Mucosa of rectum (tissue), 2 donors: ENCODE measurements at regions not wholly inside any gene's neighbourhood (a gene's known extent, or its start where the extent isn't known, plus 50 kb on each side); places are given as distances from the start of the nearest gene placed in this dataset.

Experiments
- H3K27ac ChIP-seq, 2 donors: one replicate each; pipeline ENCODE4 v1.7.0; 2013; ENCODE audit warnings: inconsistent platforms in 2 of 2, low read depth in 2 of 2, low read length in 2 of 2
- H3K27me3 ChIP-seq, 2 donors: one replicate each; pipeline ENCODE4 v1.7.0; 2013; ENCODE audit warnings: low read length in 2 of 2; ENCODE audit not compliant: control insufficient read depth in 2 of 2, insufficient read depth in 2 of 2
- H3K36me3 ChIP-seq, 2 donors: one replicate each; pipeline ENCODE4 v1.7.0; 2013; ENCODE audit warnings: low read length in 2 of 2; ENCODE audit not compliant: control insufficient read depth in 2 of 2, insufficient read depth in 2 of 2
- H3K4me1 ChIP-seq, 2 donors: one replicate each; pipeline ENCODE4 v1.7.0; 2013; ENCODE audit warnings: low read length in 2 of 2, mild to moderate bottlenecking in 1 of 2; ENCODE audit not compliant: control insufficient read depth in 2 of 2, insufficient read depth in 2 of 2
- H3K4me3 ChIP-seq, 2 donors: one replicate each; pipeline ENCODE4 v1.7.0; 2013; ENCODE audit warnings: low read length in 2 of 2
- H3K9ac ChIP-seq, 2 donors: one replicate each; pipeline ENCODE4 v1.7.0; 2013; ENCODE audit warnings: low read length in 2 of 2, low read depth in 1 of 2, mild to moderate bottlenecking in 1 of 2
- H3K9me3 ChIP-seq, 2 donors: one replicate each; pipeline ENCODE4 v1.7.0; 2013; ENCODE audit warnings: low read length in 2 of 2; ENCODE audit not compliant: control insufficient read depth in 2 of 2
- donor health status: healthy.
- donor health status: Normal muscosa, but diverticular disease.

GRCh38 chr6:167769408-167770190, 57.1 kb upstream of the AFDN start:
- Histone ChIP-seq H3K9me3 (no peaks in the 10 kb centered on the region), H3K27me3 (peaks cover 0 to 4% of the 10 kb centered on the region in 2 donors), H3K9ac (no peak overlapping the region), H3K4me1 (no peaks in the 10 kb centered on the region), H3K4me3 (no peak overlapping the region), H3K36me3 (no peaks in the 10 kb centered on the region), H3K27ac (no peak overlapping the region)

GRCh38 chr6:167770291-167770955, 56.3 kb upstream of the AFDN start:
- H3K36me3 ChIP-seq = no peaks in the 10 kb centered on the region
- H3K9ac ChIP-seq = no peak overlapping the region

GRCh38 chr6:167774881-167775280, 51.8 kb upstream of the AFDN start:
- H3K4me1 ChIP-seq = peaks cover 3 to 16% of the 10 kb centered on the region in 2 donors
- H3K27me3 ChIP-seq = no peaks in the 10 kb centered on the region
- H3K9ac ChIP-seq = no peak overlapping the region
- no peak overlapping the region for H3K4me3 ChIP-seq
- H3K36me3 ChIP-seq = no peaks in the 10 kb centered on the region
- no peak overlapping the region for H3K27ac ChIP-seq
- H3K9me3 ChIP-seq = no peaks in the 10 kb centered on the region

More at GRCh38 chr6:167770291-167770955, 56.3 kb upstream of the AFDN start:
- H3K27me3 ChIP-seq = peaks cover 0 to 4% of the 10 kb centered on the region in 2 donors
- no peaks in the 10 kb centered on the region for H3K4me1 ChIP-seq
- H3K27ac ChIP-seq = no peak overlapping the region
- H3K4me3 ChIP-seq = no peak overlapping the region
- H3K9me3 ChIP-seq = no peaks in the 10 kb centered on the region

GRCh38 chr6:167776906-167777627, 49.6 kb upstream of the AFDN start:
- Histone ChIP-seq H3K9me3 (no peaks in the 10 kb centered on the region), H3K9ac (no peak overlapping the region), H3K27ac (peak overlapping the region; percentile 28 to 30), H3K27me3 (no peaks in the 10 kb centered on the region), H3K36me3 (no peaks in the 10 kb centered on the region), H3K4me1 (peaks cover 3 to 16% of the 10 kb centered on the region in 2 donors), H3K4me3 (peak overlapping the region in 1 of 2 donors; percentile 1)
